ENCODE measurements at regions not wholly inside any gene's neighbourhood (a gene's known extent, or its start where the extent isn't known, plus 50 kb on each side); places are given as distances from the start of the nearest gene placed in this dataset.
"Not testable (repeated sequence)": the region's sequence is repeated elsewhere in the genome, so short reads cannot be mapped to it uniquely, and the experiment has no call there.

DNA sequence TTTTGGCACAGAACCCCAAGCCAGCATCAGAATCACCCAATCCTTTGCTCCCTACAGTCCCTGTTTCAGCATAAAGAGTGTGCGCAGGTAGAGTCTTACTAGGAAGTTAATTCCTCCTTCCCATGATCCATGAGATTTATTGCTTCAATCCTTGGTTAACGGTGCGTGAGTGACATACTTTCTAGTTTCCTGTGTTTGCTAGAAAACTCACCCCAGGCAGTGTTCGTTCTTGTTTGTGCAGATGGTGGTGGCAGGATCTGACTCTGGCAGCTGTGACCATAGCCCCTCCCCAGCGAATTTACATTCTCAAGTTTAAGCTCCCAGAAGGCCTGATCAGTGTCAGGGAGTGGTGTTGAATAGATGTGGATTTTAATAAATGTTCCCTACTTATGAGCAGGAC, 106.7 kb upstream of the CCT8L2 start:
- Histone ChIP-seq H3K9me3 (no peaks in the 10 kb centered on the region), H3K36me3 (no peaks in the 10 kb centered on the region), H3K4me1 (no peaks in the 10 kb centered on the region), H3K27me3 (no peaks in the 10 kb centered on the region), H3K27ac (no peak overlapping the region), H3K4me3 (no peak overlapping the region)
- DNase-seq (ENCODE audit: low spot score in 2 of 2): no peak
- 48% methylated on average over 5 of the region's 5 CpGs for WGBS
- TF ChIP-seq EP300 (IDR thresholded peaks at IDR 0.05) (no peak), POLR2A (IDR thresholded peaks at IDR 0.05) (no peak), POLR2AphosphoS5 (IDR thresholded peaks at IDR 0.05) (no peak)
- TF ChIP-seq, protein P1, sequence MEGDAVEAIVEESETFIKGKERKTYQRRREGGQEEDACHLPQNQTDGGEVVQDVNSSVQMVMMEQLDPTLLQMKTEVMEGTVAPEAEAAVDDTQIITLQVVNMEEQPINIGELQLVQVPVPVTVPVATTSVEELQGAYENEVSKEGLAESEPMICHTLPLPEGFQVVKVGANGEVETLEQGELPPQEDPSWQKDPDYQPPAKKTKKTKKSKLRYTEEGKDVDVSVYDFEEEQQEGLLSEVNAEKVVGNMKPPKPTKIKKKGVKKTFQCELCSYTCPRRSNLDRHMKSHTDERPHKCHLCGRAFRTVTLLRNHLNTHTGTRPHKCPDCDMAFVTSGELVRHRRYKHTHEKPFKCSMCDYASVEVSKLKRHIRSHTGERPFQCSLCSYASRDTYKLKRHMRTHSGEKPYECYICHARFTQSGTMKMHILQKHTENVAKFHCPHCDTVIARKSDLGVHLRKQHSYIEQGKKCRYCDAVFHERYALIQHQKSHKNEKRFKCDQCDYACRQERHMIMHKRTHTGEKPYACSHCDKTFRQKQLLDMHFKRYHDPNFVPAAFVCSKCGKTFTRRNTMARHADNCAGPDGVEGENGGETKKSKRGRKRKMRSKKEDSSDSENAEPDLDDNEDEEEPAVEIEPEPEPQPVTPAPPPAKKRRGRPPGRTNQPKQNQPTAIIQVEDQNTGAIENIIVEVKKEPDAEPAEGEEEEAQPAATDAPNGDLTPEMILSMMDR (IDR thresholded peaks at IDR 0.05): no peak

DNA sequence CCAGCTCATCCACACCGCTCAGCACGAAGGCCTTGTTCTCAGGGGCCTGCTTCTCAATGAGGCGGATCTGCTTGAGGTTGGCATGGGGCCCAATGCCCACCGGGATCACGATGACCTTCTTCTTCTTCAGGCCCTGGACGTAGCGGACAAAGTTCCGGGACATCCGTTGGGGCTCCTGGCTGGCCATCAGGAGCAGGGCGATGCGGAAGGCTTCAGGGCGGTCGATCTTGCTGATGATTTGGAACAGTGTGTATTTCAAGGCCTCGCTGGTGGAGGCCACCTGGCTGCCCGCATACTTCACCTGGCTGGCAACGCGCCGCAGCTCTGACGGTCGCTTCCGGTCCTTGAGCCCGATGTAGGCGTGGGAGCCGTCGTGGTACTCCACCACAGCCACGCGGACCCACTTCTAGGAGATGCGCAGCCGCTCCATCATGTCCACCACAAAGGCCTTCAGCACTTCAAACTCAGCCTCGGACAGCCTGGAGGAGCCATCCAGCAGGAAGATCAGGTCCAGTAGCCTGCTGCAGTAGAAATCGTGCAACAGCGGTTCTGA, 105.0 kb upstream of the CCT8L2 start:
- 96% methylated on average over 11 of the region's 32 CpGs for WGBS
- H3K36me3 ChIP-seq; H3K4me3 ChIP-seq; H3K27ac ChIP-seq; H3K4me1 ChIP-seq; H3K27me3 ChIP-seq; DNase-seq (ENCODE audit: low spot score in 2 of 2); H3K9me3 ChIP-seq: not testable (repeated sequence)

DNA sequence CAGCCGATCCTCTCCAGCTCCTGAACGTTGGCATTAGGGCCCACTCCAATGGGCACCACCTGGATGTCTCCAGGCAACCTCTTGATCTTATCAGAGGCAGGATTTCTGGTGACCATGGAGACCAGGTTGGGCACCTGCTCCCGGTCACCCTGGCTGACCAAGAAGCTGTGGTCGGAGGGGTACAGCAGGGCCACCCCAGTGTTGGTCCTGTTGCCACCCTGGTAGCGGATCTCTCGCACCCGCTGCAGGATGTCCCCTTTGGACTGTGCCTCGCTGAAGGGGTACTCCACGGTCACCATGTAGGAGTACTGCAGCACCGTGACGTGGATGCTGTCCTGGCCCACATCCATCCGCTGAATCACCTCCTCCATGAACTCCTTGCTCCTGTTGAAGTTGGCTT, 104.3 kb upstream of the CCT8L2 start:
- DNase-seq (ENCODE audit: low spot score in 2 of 2); H3K27me3 ChIP-seq; H3K9me3 ChIP-seq; H3K4me3 ChIP-seq; H3K4me1 ChIP-seq; H3K27ac ChIP-seq; H3K36me3 ChIP-seq: not testable (repeated sequence)
- WGBS: 90% methylated on average over 5 of the region's 12 CpGs

- Histone ChIP-seq H3K4me1 (no peaks in the 10 kb centered on the region), H3K27me3 (no peaks in the 10 kb centered on the region), H3K27ac (no peak overlapping the region), H3K36me3 (no peaks in the 10 kb centered on the region), H3K9me3 (no peaks in the 10 kb centered on the region), H3K4me3 (no peak overlapping the region)
- DNase-seq (ENCODE audit: low spot score in 2 of 2): no peak
- no peak for TF ChIP-seq EP300 (IDR thresholded peaks at IDR 0.05)
- TF ChIP-seq POLR2AphosphoS5 (IDR thresholded peaks at IDR 0.05): no peak
- TF ChIP-seq POLR2A (IDR thresholded peaks at IDR 0.05): no peak
- TF ChIP-seq, protein P1 (IDR thresholded peaks at IDR 0.05): no peak
- 51% methylated on average over 7 of the region's 7 CpGs for WGBS
These were observed 102.7 kb upstream of the CCT8L2 start for GRCh38 chr22:16695261-16695660.

DNA sequence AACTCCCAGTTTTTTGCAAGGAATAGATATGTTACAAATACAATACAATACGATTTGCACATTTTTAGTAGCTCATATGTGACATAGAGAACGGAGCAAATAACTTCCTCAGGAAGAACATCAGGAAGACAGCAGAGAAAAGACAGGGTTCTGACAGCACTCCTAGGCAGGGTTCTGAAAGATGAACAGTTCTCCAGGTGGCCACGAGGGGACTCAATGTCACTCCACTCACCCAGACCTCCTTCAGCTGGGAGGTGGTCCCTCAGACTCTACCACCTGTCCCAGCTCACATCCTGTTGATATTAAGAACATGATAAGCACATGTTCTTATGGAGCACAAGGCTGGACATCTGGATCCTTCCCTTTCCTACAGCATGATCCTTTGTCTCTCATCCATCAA, 101.1 kb upstream of the CCT8L2 start:
- H3K36me3 ChIP-seq; H3K9me3 ChIP-seq; H3K27ac ChIP-seq; H3K27me3 ChIP-seq; H3K4me3 ChIP-seq; H3K4me1 ChIP-seq; DNase-seq (ENCODE audit: low spot score in 2 of 2): not testable (repeated sequence)
- WGBS: 60% methylated on average over 3 of the region's 3 CpGs

- H3K36me3 ChIP-seq; H3K27me3 ChIP-seq; DNase-seq (ENCODE audit: low spot score in 2 of 2); H3K4me1 ChIP-seq; H3K4me3 ChIP-seq; H3K27ac ChIP-seq; H3K9me3 ChIP-seq: not testable (repeated sequence)
- WGBS: 100% methylated on average over 1 of the region's 1 CpG
These were observed 96.7 kb upstream of the CCT8L2 start for GRCh38 chr22:16689358-16689757.

- not testable (repeated sequence) for H3K4me1 ChIP-seq; H3K27me3 ChIP-seq; DNase-seq (ENCODE audit: low spot score in 2 of 2); H3K9me3 ChIP-seq; H3K27ac ChIP-seq; H3K36me3 ChIP-seq; H3K4me3 ChIP-seq
- 94% methylated on average over 1 of the region's 1 CpG for WGBS
These were observed 88.7 kb upstream of the CCT8L2 start for GRCh38 chr22:16681290-16681689.

- 69% methylated on average over 4 of the region's 4 CpGs for whole genome bisulfite sequencing
- H3K36me3 ChIP-seq; H3K4me3 ChIP-seq; H3K27ac ChIP-seq; DNase-seq (ENCODE audit: low spot score in 2 of 2); H3K27me3 ChIP-seq; H3K9me3 ChIP-seq; H3K4me1 ChIP-seq: not testable (repeated sequence)
These were observed 87.7 kb upstream of the CCT8L2 start for GRCh38 chr22:16680209-16680899.

GRCh38 chr22:16679191-16679834, 86.7 kb upstream of the CCT8L2 start:
- H3K27ac ChIP-seq; DNase-seq (ENCODE audit: low spot score in 2 of 2); H3K4me1 ChIP-seq; H3K36me3 ChIP-seq; H3K4me3 ChIP-seq; H3K9me3 ChIP-seq; H3K27me3 ChIP-seq: not testable (repeated sequence)
- WGBS: 83% methylated on average over 5 of the region's 5 CpGs

GRCh38 chr22:16673433-16673832, 80.8 kb upstream of the CCT8L2 start:
- not testable (repeated sequence) for DNase-seq (ENCODE audit: low spot score in 2 of 2); H3K27me3 ChIP-seq; H3K4me1 ChIP-seq; H3K27ac ChIP-seq; H3K9me3 ChIP-seq; H3K4me3 ChIP-seq; H3K36me3 ChIP-seq
- WGBS: 87% methylated on average over 5 of the region's 5 CpGs

DNA sequence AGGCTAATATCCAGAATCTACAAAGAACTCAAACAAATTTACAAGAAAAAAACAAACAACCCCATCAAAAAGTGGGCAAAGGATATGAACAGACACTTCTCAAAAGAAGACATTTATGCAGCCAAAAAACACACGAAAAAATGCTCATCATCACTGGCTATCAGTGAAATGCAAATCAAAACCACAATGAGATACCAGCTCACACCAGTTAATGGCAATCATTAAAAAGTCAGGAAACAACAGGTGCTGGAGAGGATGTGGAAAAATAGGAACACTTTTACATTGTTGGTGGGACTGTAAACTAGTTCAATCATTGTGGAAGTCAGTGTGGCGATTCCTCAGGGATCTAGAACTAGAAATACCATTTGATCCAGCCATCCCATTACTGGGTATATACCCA, 73.0 kb upstream of the CCT8L2 start:
- not testable (repeated sequence) for H3K4me1 ChIP-seq; DNase-seq (ENCODE audit: low spot score in 2 of 2); H3K27me3 ChIP-seq; H3K27ac ChIP-seq; H3K9me3 ChIP-seq; H3K4me3 ChIP-seq; H3K36me3 ChIP-seq
- WGBS: 64% methylated on average over 2 of the region's 2 CpGs

DNA sequence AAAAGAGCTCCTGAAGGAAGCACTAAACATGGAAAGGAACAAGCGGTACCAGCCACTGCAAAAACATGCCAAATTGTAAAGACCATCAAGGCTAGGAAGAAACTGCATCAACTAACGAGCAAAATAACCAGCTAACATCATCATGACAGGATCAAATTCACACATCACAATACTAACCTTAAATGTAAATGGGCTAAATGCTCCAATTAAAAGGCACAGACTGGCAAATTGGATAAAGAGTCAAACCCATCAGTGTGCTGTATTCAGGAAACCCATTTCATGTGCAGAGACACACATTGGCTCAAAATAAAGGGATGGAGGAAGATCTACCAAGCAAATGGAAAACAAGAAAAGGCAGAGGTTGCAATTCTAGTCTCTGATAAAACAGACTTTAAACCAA, 69.7 kb upstream of the CCT8L2 start:
- WGBS: 70% methylated on average over 2 of the region's 2 CpGs
- H3K4me3 ChIP-seq; H3K9me3 ChIP-seq; H3K27me3 ChIP-seq; H3K4me1 ChIP-seq; DNase-seq (ENCODE audit: low spot score in 2 of 2); H3K36me3 ChIP-seq; H3K27ac ChIP-seq: not testable (repeated sequence)

Data from suprapubic skin (tissue), 4 donors.